ENCODE measurements at regions not wholly inside any gene's neighbourhood (a gene's known extent, or its start where the extent isn't known, plus 50 kb on each side); places are given as distances from the start of the nearest gene placed in this dataset.

DNA sequence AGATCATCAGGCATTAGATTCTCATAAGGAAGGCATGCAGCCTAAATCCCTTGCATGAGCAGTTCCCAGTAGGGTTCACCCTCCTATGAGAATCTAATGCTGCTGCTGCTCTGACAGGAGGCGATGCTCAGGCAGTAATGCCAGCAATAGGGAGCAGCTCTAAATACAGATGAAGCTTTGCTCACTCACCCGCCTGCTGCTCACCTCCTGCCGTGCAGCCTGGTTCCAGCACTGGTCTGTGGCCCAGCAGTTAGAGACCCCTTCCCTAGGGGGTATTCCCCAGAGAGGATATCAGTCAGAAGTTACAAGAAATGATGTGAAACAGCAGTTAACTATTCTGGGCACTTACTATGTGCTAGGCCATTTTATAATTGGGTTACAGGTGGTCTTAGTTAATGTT lies 226.0 kb downstream of the KCNJ3 start:
- Histone ChIP-seq H2AFZ (ENCODE audit: low read length) (no peak overlapping the region), H3K4me1 (replicated peaks in 1 of 4; ENCODE audit: control insufficient read depth in 3 of 4, insufficient read depth in 4 of 4, low read length in 3 of 4) (no peaks in the 10 kb centered on the region), H4K91ac (replicated peaks; ENCODE audit: insufficient read length, low read length) (no peak overlapping the region), H3K18ac (ENCODE audit: extremely low read depth, low read length) (no peak overlapping the region), H2BK15ac (ENCODE audit: low read length) (no peak overlapping the region), H4K5ac (ENCODE audit: insufficient read length, low read depth, low read length) (no peak overlapping the region), H4K20me1 (replicated peaks in 1 of 2; ENCODE audit: control insufficient read depth in 1 of 2, insufficient read depth in 2 of 2, low read length in 2 of 2) (no peaks in the 10 kb centered on the region), H3K79me2 (ENCODE audit: control insufficient read depth in 1 of 2, insufficient read depth in 2 of 2, low read length in 2 of 2) (no peaks in the 10 kb centered on the region), H2BK12ac (ENCODE audit: low read depth, low read length) (no peak overlapping the region), H2AK5ac (ENCODE audit: low read depth, low read length) (no peak overlapping the region), H3K4me2 (ENCODE audit: insufficient read depth in 1 of 2, low read depth in 2 of 2, low read length in 2 of 2) (no peak overlapping the region), H3K4ac (replicated peaks; ENCODE audit: insufficient read length, low read depth, low read length) (no peak overlapping the region), H2BK120ac (replicated peaks; ENCODE audit: low read depth, low read length) (no peak overlapping the region), H3K9ac (replicated peaks in 1 of 4; ENCODE audit: extremely low read depth in 1 of 4, low read depth in 3 of 4, low read length in 3 of 4) (no peak overlapping the region), H3K23me2 (ENCODE audit: low read depth, low read length) (no peaks in the 10 kb centered on the region), H3K9me3 (ENCODE audit: insufficient read depth in 2 of 2, low read depth in 1 of 2, low read length in 1 of 2) (no peaks in the 10 kb centered on the region), H3K56ac (replicated peaks; ENCODE audit: insufficient read length, low read depth, low read length) (no peak overlapping the region), H4K8ac (ENCODE audit: extremely low read depth, insufficient read depth, low read length) (no peak overlapping the region), H3K14ac (ENCODE audit: insufficient read length) (no peak overlapping the region), H2BK5ac (ENCODE audit: low read depth, low read length) (no peak overlapping the region), H3K79me1 (ENCODE audit: low read depth, low read length) (no peaks in the 10 kb centered on the region), H3K23ac (ENCODE audit: insufficient read length) (no peak overlapping the region), H3K4me3 (ENCODE audit: extremely low read depth in 1 of 4, insufficient read depth in 2 of 4, low read depth in 3 of 4, low read length in 4 of 4) (no peak overlapping the region), H3K36me3 (ENCODE audit: control insufficient read depth in 2 of 4, insufficient read depth in 4 of 4, low read length in 3 of 4) (no peaks in the 10 kb centered on the region), H2BK20ac (ENCODE audit: low read length) (no peak overlapping the region), H3K27me3 (replicated peaks in 1 of 4; ENCODE audit: control insufficient read depth in 3 of 4, extremely low read depth in 1 of 4, insufficient read depth in 3 of 4, low read length in 3 of 4) (no peaks in the 10 kb centered on the region), H3K27ac (ENCODE audit: low read depth, low read length) (no peak overlapping the region)
- 95% methylated on average over 3 of the region's 3 CpGs; no CpG with 5 or more reads in 1 of the 2 experiments for WGBS, 2 experiments (ENCODE audit: extremely low coverage in 1 of 2, insufficient coverage in 1 of 2, insufficient read length in 1 of 2, insufficient replicate concordance in 2 of 2, low coverage in 1 of 2, low lambda C conversion rate in 2 of 2, missing lambda C conversion rate in 1 of 2)
- DNase-seq (ENCODE audit: low read depth in 1 of 2, low spot score in 2 of 2) (no peak), FAIRE-seq (no peak)
- CTCF ChIA-PET (ENCODE audit: partially characterized antibody), result interaction anchor here (0.8 to 1.3 kb wide), 2 partner anchors 17 to 24 kb away, joined by 3 to 4 read pairs; no protein-coding TSS in a partner anchor
- POLR2A ChIA-PET (ENCODE audit: partially characterized antibody), result no interaction called here
- no peak for TF ChIP-seq FOSL1 (IDR thresholded peaks at IDR 0.05; ENCODE audit: insufficient read depth, low read depth, low read length)
- no peak for TF ChIP-seq ATF2 (IDR thresholded peaks at IDR 0.05; ENCODE audit: low read length)
- TF ChIP-seq BACH1 (IDR thresholded peaks at IDR 0.05; ENCODE audit: low read length), result no peak
- no peak for TF ChIP-seq TEAD4 (IDR thresholded peaks at IDR 0.05; ENCODE audit: low read depth, low read length)
- TF ChIP-seq CTCF (IDR thresholded peaks at IDR 0.05; ENCODE audit: control extremely low read depth in 1 of 3, insufficient read depth in 1 of 3, low read depth in 1 of 3, low read length in 3 of 3), result no peak
- TF ChIP-seq TBP (IDR thresholded peaks at IDR 0.05; ENCODE audit: low read depth, low read length), result no peak
- TF ChIP-seq SIX5 (IDR thresholded peaks at IDR 0.05; ENCODE audit: low read depth, low read length), result no peak
- no peak for TF ChIP-seq TCF12 (IDR thresholded peaks at IDR 0.05; ENCODE audit: low read depth, low read length)
- no peak for TF ChIP-seq RAD21 (IDR thresholded peaks at IDR 0.05 in 1 of 2, conservative IDR thresholded peaks at IDR 0.05 in 1 of 2; ENCODE audit: low read depth in 2 of 2, low read length in 2 of 2)
- no peak for TF ChIP-seq SP4 (IDR thresholded peaks at IDR 0.05; ENCODE audit: low read length)
- TF ChIP-seq SIN3A (conservative IDR thresholded peaks at IDR 0.05 in 1 of 2, IDR thresholded peaks at IDR 0.05 in 1 of 2; ENCODE audit: low read depth in 1 of 2, low read length in 2 of 2), result no peak

All from H1 (cell line).